ENCODE measurements at regions not wholly inside any gene's neighbourhood (a gene's known extent, or its start where the extent isn't known, plus 50 kb on each side); places are given as distances from the start of the nearest gene placed in this dataset.
"Not testable (repeated sequence)": the region's sequence is repeated elsewhere in the genome, so short reads cannot be mapped to it uniquely, and the experiment has no call there.

GRCh38 chr13:54415753-54416366 lies 1387.2 kb downstream of the OLFM4 start:
- no peak for DNase-seq (ENCODE audit: low read depth)

- not testable (repeated sequence) for DNase-seq (ENCODE audit: low read depth)
Observed at GRCh38 chr13:54422946-54423345, 1394.3 kb downstream of the OLFM4 start.

DNA sequence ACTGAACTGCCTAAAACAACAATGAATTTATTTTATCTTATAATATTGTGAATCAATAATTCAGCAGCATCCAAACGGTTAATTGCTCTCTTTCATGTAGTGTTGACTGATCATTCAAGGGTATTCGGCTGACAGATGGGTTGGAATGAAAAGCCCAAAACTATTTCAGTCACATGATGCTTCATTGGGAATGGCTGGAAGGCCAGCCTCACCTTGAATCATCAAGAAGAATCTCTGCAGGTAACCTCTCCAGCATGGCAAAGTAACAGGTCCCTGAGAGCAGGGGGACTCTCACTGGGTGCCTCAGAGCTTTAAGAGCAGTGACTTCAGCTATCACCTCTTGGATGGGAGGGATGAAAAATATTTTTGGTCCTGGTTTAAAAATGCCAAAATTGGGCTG lies 1395.7 kb downstream of the OLFM4 start:
- DNase-seq (ENCODE audit: low read depth), result no peak

- no peak for DNase-seq (ENCODE audit: low read depth)
Observed at GRCh38 chr13:54433493-54434206, 1405.0 kb downstream of the OLFM4 start.

DNA sequence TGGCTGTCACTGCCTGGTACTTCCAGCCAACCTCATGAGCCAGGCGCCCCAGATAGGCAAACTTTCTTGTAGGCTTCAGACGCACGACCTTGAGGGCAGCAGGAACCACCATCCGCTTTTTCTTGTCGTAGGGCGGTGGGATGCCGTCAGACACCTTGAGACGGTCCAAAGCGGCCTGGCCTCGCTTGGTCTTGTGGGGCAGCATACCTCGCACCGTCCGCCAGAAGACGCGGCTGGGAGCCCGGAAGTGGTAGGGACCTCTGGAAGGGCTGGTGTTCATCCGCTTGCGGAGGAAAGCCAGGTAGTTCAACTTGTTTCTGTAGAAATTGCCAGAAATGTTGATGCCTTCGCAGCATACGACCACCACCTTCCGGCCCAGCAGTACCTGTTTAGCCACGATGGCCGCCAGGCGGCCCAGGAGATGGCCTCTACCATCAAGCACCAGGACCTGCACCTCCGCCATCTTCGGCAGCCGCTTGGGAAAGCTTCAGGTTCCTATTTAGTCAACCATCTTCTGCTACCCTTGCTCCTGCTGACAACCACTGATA lies 1412.3 kb downstream of the OLFM4 start:
- DNase-seq (ENCODE audit: low read depth), result not testable (repeated sequence)

GRCh38 chr13:54445453-54445852 lies 1416.8 kb downstream of the OLFM4 start:
- no peak for DNase-seq (ENCODE audit: low read depth)

- DNase-seq (ENCODE audit: low read depth), result no peak
Observed at GRCh38 chr13:54445865-54446264, 1417.3 kb downstream of the OLFM4 start.

GRCh38 chr13:54449922-54450321 lies 1421.3 kb downstream of the OLFM4 start:
- DNase-seq (ENCODE audit: low read depth), result no peak

DNA sequence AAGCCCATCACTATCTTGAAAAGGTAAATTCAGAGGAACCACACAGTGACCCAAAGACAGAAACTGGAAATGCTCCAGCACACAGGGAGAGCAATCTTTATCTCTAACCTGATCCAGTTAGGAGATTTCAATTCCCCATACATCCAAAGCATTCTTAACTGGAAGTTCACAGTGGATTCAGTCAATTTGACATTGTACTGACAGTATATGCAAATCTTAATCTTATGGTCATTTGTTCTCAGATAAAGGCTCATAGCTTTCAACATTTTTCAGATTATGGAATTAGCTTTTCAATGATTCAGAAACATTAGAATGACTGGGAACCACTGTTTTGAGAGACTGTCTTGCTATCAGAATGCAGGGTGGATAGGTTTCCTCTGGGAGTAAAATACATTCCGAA lies 1455.6 kb downstream of the OLFM4 start:
- no peak for DNase-seq (ENCODE audit: low read depth)

GRCh38 chr13:54486421-54487166 lies 1458.0 kb downstream of the OLFM4 start:
- DNase-seq (ENCODE audit: low read depth), result no peak

DNA sequence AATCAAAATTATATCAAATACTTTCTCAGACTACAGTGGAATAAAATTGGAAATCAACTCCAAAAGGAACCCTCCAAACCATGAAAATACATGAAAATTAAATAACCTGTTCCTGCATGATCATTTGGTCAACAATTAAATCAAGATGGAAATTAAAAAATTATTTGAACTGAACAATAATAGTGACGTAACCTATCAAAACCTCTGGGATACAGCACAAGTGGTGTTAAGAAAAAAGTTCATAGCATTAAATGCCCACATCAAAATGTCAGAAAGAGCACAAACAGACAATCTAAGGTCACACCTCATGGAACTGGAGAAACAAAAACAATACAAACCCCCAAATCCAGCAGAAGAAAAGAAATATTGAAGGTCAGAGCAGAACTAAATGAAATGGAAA lies 1460.7 kb downstream of the OLFM4 start:
- no peak for DNase-seq (ENCODE audit: low read depth)

- DNase-seq (ENCODE audit: low read depth), result no peak
Observed at GRCh38 chr13:54492995-54493394, 1464.4 kb downstream of the OLFM4 start.

DNA sequence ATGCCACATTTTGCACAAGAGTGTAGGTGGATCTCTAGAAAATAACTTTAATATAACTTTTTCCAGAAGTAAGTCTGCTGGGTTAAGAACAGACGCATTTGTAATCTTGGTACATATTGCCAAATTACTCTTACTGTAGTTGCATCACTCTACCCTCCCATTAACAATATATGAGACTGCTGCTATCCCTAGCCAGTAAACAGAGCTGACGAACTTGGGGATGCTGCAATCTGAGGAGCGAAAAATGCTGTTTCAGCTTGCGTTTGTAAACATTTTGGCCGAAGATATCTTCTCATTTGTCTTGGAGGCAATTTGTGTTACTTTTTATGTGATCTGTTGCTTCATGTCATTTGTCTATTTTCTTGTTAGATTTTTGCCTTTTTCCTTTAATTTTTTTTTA lies 1482.8 kb downstream of the OLFM4 start:
- no peak for DNase-seq (ENCODE audit: low read depth)

- DNase-seq (ENCODE audit: low read depth), result no peak
Observed at GRCh38 chr13:54513254-54513653, 1484.6 kb downstream of the OLFM4 start.

DNA sequence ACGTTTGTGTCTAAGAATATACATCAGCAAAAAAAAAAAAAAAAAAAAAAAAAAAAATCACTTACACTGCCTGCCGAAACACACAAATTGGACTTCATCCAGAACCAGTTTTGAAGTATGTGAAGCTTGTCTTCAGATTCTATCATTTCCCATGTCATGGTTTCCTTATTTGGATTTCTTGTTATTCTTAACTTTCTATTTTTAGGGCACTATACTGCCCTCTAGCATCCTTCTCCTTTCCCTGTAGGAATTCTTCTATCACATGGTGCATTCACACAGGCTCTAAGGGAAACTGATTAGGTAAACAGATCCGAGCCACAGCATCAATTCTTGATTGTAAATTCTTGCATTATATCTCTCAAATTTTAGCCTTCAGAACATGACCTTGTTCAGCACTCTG lies 1507.5 kb downstream of the OLFM4 start:
- no peak for DNase-seq (ENCODE audit: low read depth)

- no peak for DNase-seq (ENCODE audit: low read depth)
Observed at GRCh38 chr13:54563286-54563685, 1534.7 kb downstream of the OLFM4 start.

- DNase-seq (ENCODE audit: low read depth), result not testable (repeated sequence)
Observed at GRCh38 chr13:54572037-54572436, 1543.4 kb downstream of the OLFM4 start.

GRCh38 chr13:54573186-54573585 lies 1544.6 kb downstream of the OLFM4 start:
- DNase-seq (ENCODE audit: low read depth), result no peak

DNA sequence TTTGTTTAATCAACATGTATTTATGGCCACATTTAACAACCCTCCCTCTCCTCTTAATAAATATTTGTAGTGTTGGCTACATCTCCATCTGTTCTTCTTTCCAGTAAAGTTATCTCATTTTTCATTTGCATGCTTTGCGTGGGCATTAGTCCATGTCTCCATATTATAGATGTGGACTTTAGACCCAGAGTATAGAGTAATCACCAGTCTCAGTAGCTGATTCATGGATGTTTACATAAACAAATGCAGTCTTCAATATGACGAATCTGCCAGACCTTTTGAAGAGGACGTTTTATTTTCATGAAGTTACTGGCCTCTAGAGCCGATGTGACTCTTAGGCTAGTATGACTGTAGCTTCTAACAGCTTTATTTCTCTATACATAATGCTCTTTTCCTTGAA lies 1546.2 kb downstream of the OLFM4 start:
- no peak for DNase-seq (ENCODE audit: low read depth)

GRCh38 chr13:54591540-54591939 lies 1562.9 kb downstream of the OLFM4 start:
- no peak for DNase-seq (ENCODE audit: low read depth)

- DNase-seq (ENCODE audit: low read depth), result no peak
Observed at GRCh38 chr13:54592201-54592600, 1563.6 kb downstream of the OLFM4 start.

GRCh38 chr13:54593504-54593903 lies 1564.9 kb downstream of the OLFM4 start:
- DNase-seq (ENCODE audit: low read depth), result no peak

DNA sequence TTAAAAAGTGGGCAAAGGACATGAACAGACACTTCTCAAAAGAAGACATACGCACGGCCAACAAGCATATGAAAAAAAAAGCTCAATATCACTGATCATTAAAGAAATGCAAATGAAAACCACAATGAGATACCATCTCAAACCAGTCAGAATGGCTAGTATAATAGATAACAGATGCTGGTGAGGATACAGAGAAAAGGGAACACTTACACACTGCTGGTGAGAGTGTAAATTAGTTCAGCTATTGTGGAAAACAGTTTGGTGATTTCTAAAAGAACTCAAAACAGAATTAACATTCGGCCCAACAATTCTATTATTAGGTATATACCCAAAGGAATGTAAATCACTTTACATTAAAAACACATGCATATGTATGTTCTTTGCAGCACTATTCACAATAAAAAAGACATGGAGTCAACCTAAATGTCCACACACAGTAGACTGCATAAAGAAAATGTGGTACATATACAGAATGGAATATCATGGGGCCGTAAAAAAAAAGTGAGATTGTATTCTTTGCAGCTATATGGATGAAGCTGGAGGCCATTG lies 1569.0 kb downstream of the OLFM4 start:
- DNase-seq (ENCODE audit: low read depth), result no peak

All from iris pigment epithelial cell (primary cell).